ENCODE measurements at regions not wholly inside any gene's neighbourhood (a gene's known extent, or its start where the extent isn't known, plus 50 kb on each side); places are given as distances from the start of the nearest gene placed in this dataset.

- no peaks in the 10 kb centered on the region for H3K9me3 ChIP-seq
- H3K36me3 ChIP-seq: no peaks in the 10 kb centered on the region
- H3K27me3 ChIP-seq (replicated peaks; ENCODE audit: insufficient read depth): no peaks in the 10 kb centered on the region
- no peak for DNase-seq (ENCODE audit: low spot score)
- no peak for TF ChIP-seq CTCF (IDR thresholded peaks at IDR 0.05)
- no peak overlapping the region for H3K4me3 ChIP-seq
- no peak for ATAC-seq (ENCODE audit: insufficient number of reproducible peaks, low FRiP score, low read depth)
- H3K27ac ChIP-seq: no peak overlapping the region
- no peaks in the 10 kb centered on the region for H3K4me1 ChIP-seq (ENCODE audit: control insufficient read depth in 1 of 2, low read depth in 2 of 2)
Measured at GRCh38 chr20:20932156-20932555, 174.0 kb downstream of the LINC00237 start.

GRCh38 chr20:20931632-20932031 lies 174.5 kb downstream of the LINC00237 start:
- no peaks in the 10 kb centered on the region for H3K4me1 ChIP-seq (ENCODE audit: control insufficient read depth in 1 of 2, low read depth in 2 of 2)
- DNase-seq (ENCODE audit: low spot score): no peak
- no peak overlapping the region for H3K4me3 ChIP-seq
- no peak for ATAC-seq (ENCODE audit: insufficient number of reproducible peaks, low FRiP score, low read depth)
- H3K27ac ChIP-seq: no peak overlapping the region
- no peaks in the 10 kb centered on the region for H3K9me3 ChIP-seq
- H3K36me3 ChIP-seq: no peaks in the 10 kb centered on the region
- TF ChIP-seq CTCF (IDR thresholded peaks at IDR 0.05): no peak
- H3K27me3 ChIP-seq (replicated peaks; ENCODE audit: insufficient read depth): no peaks in the 10 kb centered on the region

GRCh38 chr20:20931024-20931423 lies 175.1 kb downstream of the LINC00237 start:
- TF ChIP-seq CTCF (IDR thresholded peaks at IDR 0.05): no peak
- ATAC-seq (ENCODE audit: insufficient number of reproducible peaks, low FRiP score, low read depth): no peak

GRCh38 chr20:20930500-20930899 lies 175.7 kb downstream of the LINC00237 start:
- ATAC-seq (ENCODE audit: insufficient number of reproducible peaks, low FRiP score, low read depth) (no peak), DNase-seq (ENCODE audit: low spot score) (no peak)
- H3K27me3 ChIP-seq (replicated peaks; ENCODE audit: insufficient read depth): no peaks in the 10 kb centered on the region
- H3K27ac ChIP-seq: no peak overlapping the region
- no peaks in the 10 kb centered on the region for H3K9me3 ChIP-seq
- no peak overlapping the region for H3K4me3 ChIP-seq
- H3K36me3 ChIP-seq: no peaks in the 10 kb centered on the region
- TF ChIP-seq CTCF (IDR thresholded peaks at IDR 0.05): no peak
- no peaks in the 10 kb centered on the region for H3K4me1 ChIP-seq (ENCODE audit: control insufficient read depth in 1 of 2, low read depth in 2 of 2)

More at GRCh38 chr20:20931024-20931423, 175.1 kb downstream of the LINC00237 start:
- DNase-seq (ENCODE audit: low spot score): no peak
- no peaks in the 10 kb centered on the region for H3K9me3 ChIP-seq
- H3K36me3 ChIP-seq: no peaks in the 10 kb centered on the region
- no peaks in the 10 kb centered on the region for H3K27me3 ChIP-seq (replicated peaks; ENCODE audit: insufficient read depth)
- H3K4me1 ChIP-seq (ENCODE audit: control insufficient read depth in 1 of 2, low read depth in 2 of 2): no peaks in the 10 kb centered on the region
- H3K27ac ChIP-seq: no peak overlapping the region
- no peak overlapping the region for H3K4me3 ChIP-seq

- no peak for DNase-seq (ENCODE audit: low spot score)
- H3K4me3 ChIP-seq: no peak overlapping the region
- no peaks in the 10 kb centered on the region for H3K36me3 ChIP-seq
- H3K9me3 ChIP-seq: no peaks in the 10 kb centered on the region
- no peak for ATAC-seq (ENCODE audit: insufficient number of reproducible peaks, low FRiP score, low read depth)
- no peaks in the 10 kb centered on the region for H3K27me3 ChIP-seq (replicated peaks; ENCODE audit: insufficient read depth)
- TF ChIP-seq CTCF (IDR thresholded peaks at IDR 0.05): no peak
- no peaks in the 10 kb centered on the region for H3K4me1 ChIP-seq (ENCODE audit: control insufficient read depth in 1 of 2, low read depth in 2 of 2)
- no peak overlapping the region for H3K27ac ChIP-seq
Measured at GRCh38 chr20:20929341-20929740, 176.8 kb downstream of the LINC00237 start.
